Astrocyte of the spinal cord (primary cell): ENCODE measurements at regions not wholly inside any gene's neighbourhood (a gene's known extent, or its start where the extent isn't known, plus 50 kb on each side); places are given as distances from the start of the nearest gene placed in this dataset.

ENCODE experiments used
- DNase-seq: peaks from one replicate; pipeline ENCODE4 v3.0.0; 2011; ENCODE audit warnings: low read depth, low spot score
- H3K4me3 ChIP-seq: 2 replicates; pipeline ENCODE4 v1.5.1; 2011; ENCODE audit warnings: low read depth, mild to moderate bottlenecking, low read length, moderate library complexity
- in situ Hi-C: cut with HindIII; loops from 2 replicates; pipeline ENCODE4 v1.10.0; 2017; ENCODE audit warnings: low sequenced_read_pairs
- TF ChIP-seq, protein P1 (sequence below): IDR thresholded peaks from 2 replicates; pipeline ENCODE4 v1.5.1; 2012; ENCODE audit warnings: low read depth, mild to moderate bottlenecking, low read length, inconsistent platforms

DNA sequence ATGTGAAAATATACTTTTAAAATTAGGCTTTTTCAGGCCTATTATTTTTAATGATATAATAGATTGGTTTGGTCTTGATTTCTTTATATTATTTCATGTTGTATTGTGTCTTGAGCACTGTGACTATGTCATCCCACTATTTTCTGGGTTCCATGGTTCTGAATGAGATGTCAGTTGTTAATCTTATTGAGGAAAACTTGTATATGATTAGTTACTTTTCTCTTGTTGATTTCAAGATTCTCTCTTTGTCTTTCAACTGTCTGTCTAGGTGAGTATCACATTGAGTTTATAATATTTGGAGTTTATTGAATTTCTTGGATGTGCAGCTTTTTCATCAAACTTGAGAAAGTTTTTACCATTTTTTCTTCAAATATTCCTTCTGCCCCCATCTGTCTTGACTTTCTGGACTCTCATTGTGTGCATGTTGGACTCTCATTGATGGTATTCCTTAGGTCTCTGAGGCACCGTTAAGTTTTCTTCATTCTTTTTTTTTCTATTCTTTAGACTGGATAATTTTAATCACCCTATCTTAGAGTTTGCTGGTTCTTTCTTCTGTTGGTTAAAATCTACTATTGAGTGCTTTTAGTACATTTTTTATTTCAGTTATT, 175.8 kb downstream of the TMEM167A start:
- in situ Hi-C loops: no loop called here
- no peak overlapping the region for H3K4me3 ChIP-seq
- TF ChIP-seq, protein P1, sequence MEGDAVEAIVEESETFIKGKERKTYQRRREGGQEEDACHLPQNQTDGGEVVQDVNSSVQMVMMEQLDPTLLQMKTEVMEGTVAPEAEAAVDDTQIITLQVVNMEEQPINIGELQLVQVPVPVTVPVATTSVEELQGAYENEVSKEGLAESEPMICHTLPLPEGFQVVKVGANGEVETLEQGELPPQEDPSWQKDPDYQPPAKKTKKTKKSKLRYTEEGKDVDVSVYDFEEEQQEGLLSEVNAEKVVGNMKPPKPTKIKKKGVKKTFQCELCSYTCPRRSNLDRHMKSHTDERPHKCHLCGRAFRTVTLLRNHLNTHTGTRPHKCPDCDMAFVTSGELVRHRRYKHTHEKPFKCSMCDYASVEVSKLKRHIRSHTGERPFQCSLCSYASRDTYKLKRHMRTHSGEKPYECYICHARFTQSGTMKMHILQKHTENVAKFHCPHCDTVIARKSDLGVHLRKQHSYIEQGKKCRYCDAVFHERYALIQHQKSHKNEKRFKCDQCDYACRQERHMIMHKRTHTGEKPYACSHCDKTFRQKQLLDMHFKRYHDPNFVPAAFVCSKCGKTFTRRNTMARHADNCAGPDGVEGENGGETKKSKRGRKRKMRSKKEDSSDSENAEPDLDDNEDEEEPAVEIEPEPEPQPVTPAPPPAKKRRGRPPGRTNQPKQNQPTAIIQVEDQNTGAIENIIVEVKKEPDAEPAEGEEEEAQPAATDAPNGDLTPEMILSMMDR: no peak
- DNase-seq: no peak

DNA sequence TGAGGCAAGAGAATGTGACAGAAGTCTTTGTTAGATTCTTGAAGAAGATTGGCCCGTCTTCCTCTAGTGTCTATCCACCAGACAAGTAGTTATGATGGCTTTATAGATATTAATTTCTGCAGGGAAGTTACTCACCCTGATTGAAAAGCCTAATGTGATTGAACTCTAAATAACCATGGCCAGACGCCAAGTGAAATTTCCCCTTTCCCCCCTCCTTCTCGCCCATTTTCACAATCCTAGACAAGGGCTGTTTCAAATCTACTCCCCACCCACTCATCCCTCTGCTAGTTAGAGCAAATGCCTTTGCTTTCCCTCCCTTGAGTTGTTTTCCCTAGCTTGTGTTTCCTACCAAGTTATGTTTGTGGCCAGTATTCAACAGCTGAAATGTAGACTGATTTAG, 182.5 kb downstream of the TMEM167A start:
- TF ChIP-seq, protein P1: no peak
- no peak for DNase-seq
- no peak overlapping the region for H3K4me3 ChIP-seq
- in situ Hi-C loops: no loop called here

DNA sequence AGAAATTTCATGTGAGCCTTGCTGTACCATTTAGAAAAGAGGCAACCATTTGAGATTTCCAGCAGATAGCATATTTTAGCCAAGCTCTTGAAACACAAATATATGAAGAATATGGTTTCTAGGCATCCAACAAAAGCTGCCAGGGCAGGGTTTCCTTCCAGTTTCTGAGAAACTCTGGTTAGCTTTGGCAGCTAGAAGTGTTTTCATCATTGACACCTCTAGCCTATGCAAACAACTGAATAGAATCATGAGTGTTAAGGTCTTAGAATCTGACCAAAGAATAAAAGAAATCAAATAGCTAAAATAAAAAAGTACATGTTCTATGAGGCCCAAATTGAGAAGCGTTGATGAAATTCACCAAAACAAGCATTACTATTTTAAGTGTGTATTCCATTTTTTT, 188.1 kb downstream of the TMEM167A start:
- TF ChIP-seq, protein P1: no peak
- no peak for DNase-seq
- in situ Hi-C loops: no loop called here
- no peak overlapping the region for H3K4me3 ChIP-seq

DNA sequence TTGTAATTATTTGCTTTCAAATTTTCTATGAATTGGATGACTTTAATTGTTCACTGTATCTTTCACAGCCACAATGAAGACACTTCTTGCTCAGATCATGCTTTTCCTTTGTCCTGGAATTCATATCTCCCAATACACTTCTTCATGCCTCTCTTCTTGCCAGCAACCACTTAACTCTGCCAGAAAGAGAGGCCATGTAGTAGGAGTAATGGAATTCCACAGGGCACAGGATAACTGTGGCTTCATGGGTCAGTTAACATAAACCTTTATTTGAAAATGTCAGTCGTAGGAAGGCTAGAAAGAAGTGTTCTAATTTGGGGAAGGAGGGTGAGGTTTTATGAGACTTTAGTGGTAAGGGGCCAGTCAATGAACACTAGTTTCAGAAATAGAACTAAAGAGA, 190.3 kb downstream of the TMEM167A start:
- in situ Hi-C loops: no loop called here
- peak; percentile 23 for DNase-seq
- TF ChIP-seq, protein P1: no peak
- no peak overlapping the region for H3K4me3 ChIP-seq

DNA sequence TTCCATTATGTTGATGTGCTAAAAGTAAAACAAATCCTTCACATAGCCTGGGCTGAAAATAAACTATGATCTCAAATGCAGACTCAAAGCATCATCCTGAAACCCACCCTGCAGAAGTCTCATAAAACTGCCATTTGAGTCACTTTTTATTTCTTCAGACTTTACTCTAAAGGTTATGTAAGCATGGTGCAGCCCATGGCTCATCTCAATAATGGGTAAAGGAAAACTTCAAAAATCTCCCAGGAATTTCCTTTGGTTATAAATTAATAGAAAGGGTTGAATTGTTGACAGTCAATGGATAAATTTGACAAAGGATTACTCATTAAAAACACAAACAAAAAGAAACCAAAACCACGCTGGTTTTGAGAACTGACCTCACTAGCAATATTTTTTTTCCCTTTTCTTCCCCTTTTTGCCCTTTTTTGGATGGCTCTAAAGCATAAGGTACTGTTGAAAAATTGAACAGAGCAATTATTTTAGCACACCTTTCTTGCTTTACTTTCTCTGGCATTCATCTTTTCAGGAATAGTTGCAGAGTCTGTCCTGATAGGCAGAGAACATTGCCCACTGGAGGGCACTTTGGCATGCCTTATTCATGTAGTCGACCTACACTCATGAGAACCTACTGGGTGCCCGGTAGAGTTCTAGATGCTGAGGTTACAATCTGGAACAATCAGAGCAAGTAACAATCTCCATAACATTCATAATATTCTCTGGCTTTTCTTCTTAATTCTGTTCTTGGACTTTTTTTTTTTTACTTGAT, 191.4 kb downstream of the TMEM167A start:
- in situ Hi-C loops: no loop called here
- H3K4me3 ChIP-seq: no peak overlapping the region
- DNase-seq: peak; percentile 80
- TF ChIP-seq, protein P1: no peak

DNA sequence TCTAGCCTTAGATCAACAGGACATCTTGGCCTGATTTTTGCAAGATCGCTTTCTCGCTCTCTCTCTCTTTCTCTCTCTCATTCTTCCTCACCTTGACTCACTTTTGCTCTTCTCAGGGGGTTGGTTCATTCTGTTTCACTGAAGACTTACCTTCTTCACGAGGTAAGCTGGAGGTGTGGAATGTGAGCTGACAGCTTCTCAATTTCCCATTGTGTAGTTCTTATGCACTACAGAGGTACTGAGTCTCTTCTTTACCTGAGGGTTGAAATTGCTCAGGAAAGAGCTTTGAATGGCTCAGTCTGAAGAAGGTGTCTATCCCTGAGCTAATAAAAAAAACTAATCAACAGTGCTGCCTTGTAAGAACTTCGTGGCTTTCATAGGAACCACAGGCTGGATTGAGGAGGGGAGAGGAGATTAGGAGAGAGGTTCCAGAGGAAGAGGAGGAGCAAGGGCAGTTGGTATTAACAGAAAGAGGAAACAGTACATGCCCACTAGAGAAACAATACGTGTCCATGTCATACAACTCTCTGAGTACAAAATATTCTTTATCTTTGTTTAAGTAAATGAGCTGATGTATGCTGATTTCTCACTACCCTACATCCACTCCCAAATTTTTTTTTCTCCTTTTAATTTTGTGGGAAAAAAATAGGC, 192.2 kb downstream of the TMEM167A start:
- in situ Hi-C loops: no loop called here
- DNase-seq: no peak
- no peak overlapping the region for H3K4me3 ChIP-seq
- TF ChIP-seq, protein P1: no peak
